OCI-M1 (cell line): ENCODE measurements at regions not wholly inside any gene's neighbourhood (a gene's known extent, or its start where the extent isn't known, plus 50 kb on each side); places are given as distances from the start of the nearest gene placed in this dataset.
"Not testable (repeated sequence)": the region's sequence is repeated elsewhere in the genome, so short reads cannot be mapped to it uniquely, and the experiment has no call there.

Experiments used
- DNase-seq: peaks from one replicate; lab custom pipeline; 2025; lab: John Stamatoyannopoulos, UW

DNA sequence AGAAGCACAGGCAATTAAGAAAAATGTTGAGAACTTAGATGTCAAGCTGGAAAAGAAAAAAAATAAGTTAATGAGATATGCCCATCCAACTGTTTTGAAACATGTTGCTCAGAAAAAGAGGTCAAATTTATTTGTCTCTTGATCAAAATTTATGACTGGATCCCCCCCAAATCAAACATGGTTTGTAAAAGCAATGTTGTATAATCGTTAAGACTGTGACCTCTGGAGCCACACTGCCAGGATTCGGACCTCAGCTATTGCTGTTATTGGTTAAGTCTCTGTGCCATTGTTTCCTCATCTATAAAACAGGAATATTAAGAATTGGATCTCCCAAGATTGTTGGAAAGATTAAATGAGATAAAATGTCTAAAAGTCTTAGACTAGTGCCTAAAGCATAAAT is 51.9 kb upstream of the LRRK2 start:
- DNase-seq = no peak

DNA sequence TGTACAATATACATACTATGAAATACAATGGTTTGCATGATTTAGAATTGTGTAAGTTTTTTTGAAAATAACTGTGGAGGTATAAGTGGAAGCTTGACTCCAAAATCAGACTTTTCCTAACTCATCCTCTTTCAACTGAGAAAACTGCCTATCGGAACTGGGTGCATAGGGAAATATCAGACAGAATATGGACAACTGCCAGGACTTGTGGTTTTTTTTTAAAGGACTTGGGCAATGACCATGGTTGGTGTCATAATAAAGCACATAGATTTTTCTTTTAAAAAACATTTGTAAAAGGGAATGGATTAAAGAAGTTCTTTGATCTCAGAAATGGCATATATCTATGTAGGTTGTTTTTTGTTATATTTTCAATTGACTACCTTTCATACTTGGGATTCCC is 53.3 kb upstream of the LRRK2 start:
- DNase-seq = peak; percentile 20

DNA sequence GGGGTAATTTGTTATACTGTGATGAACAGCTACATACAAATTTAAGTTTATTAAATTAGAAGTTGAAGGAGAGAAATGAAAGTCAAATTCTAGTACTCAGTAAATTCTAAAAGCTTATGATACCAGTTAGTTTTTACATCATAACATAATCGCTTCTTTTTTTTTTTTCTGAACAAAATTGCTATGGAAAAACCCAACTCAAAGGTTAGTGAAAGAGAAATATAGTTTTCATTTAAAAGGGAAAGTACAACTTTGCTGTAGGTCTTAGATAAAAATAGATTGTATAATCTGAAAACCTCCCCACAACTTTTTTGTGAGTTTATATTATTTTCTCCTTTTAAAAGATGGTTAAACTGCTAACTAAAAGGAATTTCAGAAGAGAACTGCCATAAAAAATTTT is 53.7 kb upstream of the LRRK2 start:
- DNase-seq = no peak

DNA sequence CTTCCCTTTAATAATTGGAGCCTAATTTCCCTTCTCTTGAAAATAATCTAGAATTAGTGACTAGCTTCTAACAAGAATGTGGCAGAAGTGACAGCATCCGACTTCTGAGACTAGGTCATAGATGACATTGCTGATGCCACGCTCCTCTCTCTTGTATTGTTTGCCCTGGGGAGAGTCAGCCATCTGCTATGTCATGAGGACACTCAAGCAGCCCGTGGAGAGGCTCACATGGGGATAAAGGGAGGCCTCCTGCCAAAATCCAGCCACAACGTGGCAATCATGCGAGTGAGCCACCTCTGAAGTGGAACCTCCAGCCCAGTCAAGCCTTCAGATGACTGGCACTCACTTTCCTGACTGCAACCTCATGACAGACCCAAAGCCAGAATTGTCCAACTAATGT is 54.2 kb upstream of the LRRK2 start:
- no peak for DNase-seq

DNA sequence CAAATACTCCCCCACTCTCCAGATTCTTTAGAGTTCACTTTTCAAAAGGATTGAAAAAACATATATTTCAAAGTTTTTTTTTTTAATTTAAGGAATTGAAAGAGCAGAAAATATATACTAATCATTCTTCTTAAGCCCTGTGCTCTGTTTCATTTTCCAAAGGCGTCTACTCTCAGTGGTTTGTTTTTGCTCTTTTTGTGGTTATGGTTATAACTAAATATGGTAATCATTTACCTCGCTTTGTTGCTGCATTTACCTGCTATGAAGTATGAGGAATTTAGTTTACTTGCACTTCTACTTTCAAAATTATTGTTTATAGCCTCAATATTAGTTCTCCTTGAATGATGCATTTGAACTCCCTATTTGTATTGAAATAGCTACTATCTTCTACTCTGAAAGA is 55.9 kb upstream of the LRRK2 start:
- DNase-seq = no peak

DNA sequence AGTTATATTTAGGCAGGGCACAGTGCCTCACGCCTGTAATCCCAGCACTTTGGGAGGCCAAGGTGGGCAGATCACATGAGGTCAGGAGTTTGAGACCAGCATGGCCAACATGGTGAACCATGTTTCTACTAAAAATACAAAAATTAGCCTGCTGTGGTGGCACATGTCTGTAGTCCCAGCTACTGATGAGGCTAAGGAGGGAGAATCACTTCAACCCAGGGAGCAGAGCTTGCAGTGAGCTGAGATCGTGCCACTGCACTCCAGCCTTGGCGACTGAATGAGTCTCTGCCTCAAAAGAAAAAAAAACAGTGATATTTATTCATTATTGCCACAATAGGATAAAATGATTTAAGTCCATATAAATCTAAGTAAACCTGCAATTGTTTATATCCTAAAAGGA is 56.4 kb upstream of the LRRK2 start:
- not testable (repeated sequence) for DNase-seq

DNA sequence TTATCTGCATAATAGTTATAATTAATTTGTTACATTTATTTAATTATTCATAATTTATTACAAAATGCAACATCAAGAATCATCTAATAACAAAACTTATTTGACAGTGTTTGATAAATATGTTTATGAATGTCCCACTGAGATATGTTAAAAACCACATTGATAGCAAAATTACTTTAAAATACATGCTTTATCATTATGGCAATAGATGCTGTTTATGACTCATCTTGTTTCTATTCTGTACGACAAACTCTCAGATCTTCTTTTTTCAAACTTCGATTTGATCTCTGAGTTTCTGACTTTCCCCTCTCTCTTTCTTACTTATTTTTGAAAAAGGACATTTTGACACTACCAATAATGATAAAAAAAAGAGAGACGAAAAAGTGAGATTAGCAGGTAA is 56.8 kb upstream of the LRRK2 start:
- no peak for DNase-seq

DNA sequence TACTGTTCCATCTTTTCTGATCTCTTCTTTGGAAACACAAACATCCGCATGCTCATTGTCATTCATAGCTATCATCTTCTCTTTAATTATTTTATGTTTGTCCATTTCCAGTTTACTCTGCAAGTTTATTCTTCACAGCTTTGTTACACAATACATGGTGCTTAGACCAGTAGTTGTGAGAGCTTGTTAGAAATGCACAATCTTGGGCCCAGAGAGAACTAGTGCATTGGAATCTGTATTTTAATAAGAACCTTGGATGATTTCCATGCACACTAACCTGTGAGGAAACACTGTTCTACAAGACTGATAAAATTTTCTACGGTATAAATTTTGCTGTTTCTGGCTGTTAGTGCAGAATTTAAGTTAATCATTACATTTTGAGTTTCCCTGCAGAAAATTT is 59.3 kb upstream of the SLC2A13 start:
- DNase-seq = no peak

DNA sequence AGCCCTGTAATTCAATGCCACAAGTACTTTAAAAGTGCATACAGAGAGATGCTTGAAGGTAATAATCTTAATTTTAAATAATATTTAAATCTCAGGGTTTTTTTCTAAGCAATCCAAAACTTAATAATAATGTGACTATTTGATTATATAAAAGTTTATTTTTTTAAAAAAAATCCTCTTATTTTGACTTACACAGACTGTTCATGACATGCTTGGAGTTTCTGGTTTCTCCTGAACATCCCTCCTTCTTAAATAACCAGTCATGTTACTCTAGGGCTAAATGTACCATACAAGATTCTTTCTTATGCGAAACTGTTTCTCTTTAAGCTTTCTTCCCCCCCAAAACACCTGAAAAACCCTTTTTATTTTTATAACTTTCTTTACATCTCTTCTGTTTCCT is 58.2 kb upstream of the SLC2A13 start:
- no peak for DNase-seq

DNA sequence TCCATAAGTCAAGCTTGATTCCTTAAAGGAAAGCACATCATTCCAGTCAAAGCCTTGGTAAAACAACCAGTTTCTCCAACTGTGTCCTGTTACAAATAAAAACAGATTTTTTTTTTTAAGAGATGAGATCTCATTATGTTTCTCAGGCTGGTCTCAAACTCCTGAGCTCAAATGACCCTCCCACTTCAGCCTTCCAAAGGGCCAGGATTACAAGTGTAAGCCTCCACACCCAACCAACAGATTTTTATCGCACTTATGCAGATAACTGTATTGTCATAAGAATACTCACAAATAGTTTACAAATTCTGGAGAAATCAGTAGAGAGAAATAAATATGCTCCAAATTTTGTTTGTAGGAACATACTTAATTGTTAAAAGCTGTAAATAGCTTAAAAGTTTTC is 56.2 kb upstream of the SLC2A13 start:
- no peak for DNase-seq

DNA sequence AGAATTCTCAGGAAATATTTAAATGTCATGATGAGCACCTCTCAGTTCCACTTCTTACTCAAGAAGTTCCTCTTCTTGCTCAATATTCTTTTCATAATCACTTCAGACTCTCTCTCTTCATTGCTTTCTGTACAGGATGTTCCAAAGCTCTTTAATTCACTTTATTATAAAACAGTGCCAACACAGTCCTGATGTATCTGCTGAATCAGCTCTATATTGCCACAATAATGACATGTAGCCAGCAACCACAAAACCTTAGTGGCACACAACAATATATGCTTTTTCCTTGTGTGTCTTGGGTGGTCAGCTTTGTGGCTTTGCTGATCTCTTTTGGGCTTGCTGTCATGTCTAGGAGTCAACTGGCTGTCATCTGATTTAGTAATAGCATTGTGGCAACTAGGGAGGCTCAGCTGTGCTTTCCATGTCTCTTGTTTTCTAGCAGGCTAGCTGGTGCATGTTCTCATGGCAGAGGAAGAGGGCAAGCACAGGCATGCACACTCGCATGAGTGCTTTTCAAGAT is 52.8 kb upstream of the SLC2A13 start:
- peak; percentile 30 for DNase-seq

DNA sequence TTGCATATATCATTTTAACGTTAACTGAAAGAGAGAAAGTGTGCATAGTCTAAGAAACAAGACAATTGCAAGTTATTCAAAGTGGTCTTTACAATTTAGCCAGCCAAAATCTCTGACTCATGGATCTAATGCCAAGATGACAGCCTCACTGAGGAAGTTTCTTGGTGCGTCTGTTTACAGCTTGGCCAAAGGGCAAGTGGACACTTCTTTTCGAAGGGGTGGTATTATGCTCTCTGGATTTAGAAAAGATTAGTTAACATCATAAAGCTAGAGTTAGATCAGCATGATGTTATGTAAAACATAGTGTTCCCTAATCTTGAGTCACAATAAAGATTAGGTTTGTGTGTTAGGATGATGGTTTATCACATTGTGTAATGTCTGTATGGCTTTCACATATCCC is 51.5 kb upstream of the SLC2A13 start:
- DNase-seq = no peak

DNA sequence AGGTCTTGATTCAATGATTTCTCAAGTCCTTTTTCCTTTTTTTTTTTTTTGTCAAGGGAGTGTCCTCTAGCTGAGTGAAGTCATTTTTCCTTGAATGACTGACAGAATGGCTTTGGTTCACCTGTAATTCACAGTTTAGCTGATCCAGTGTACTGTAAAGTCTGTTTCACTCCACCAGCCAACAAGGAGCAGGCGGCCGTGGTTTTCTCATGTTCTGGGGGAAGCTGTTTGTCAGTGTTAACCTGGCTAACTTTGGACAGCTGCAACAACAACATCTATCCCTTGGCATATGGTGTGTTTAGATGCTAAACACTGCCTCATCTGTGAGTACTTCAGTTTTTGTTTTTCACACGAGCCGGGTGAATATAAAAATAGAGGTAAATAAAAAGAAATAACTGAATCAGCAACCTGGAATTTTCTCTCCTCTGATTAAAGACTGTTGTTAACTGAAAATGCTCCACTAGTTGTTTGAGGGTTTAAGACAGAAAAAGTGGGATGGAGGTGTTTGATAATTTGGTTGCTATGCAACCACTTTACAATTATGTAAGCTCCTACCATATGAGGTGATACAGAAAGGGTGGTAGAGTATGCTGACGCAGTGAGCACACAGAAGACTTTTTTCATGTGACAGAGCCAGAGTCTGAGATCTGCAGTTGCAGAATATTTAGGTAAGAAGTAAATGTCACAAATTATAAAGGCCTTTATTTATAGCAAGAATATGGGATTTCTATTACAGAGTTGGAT is 50.3 kb upstream of the SLC2A13 start:
- DNase-seq = no peak
